Mesenchymal stem cell (in vitro differentiated cells and primary cell): ENCODE measurements at regions not wholly inside any gene's neighbourhood (a gene's known extent, or its start where the extent isn't known, plus 50 kb on each side); places are given as distances from the start of the nearest gene placed in this dataset.

ENCODE experiments used
- DNase-seq: peaks from one replicate; pipeline ENCODE4 v3.0.0-alpha.2; 2013
- H2AFZ ChIP-seq: one replicate; pipeline ENCODE4 v1.6.1; 2013; ENCODE audit warnings: low read depth, mild to moderate bottlenecking, control low read depth, inconsistent platforms, low read length, moderate library complexity
- H2AK5ac ChIP-seq: 2 replicates; pipeline ENCODE4 v1.6.1; 2013; ENCODE audit warnings: low read length, moderate library complexity, mild to moderate bottlenecking, inconsistent platforms; ENCODE audit not compliant: severe bottlenecking
- H2BK120ac ChIP-seq: one replicate; pipeline ENCODE4 v1.6.1; 2013; ENCODE audit warnings: low read depth, mild to moderate bottlenecking, inconsistent platforms, low read length, moderate library complexity
- H2BK12ac ChIP-seq, 2 experiments: one replicate each; pipeline ENCODE4 v1.6.1; 2013; ENCODE audit warnings: inconsistent platforms in 2 of 2, low read length in 2 of 2, mild to moderate bottlenecking in 2 of 2, moderate library complexity in 2 of 2, control low read depth in 1 of 2
- H2BK15ac ChIP-seq: one replicate; pipeline ENCODE4 v1.6.1; 2013; ENCODE audit warnings: mild to moderate bottlenecking, low read depth, inconsistent platforms; ENCODE audit not compliant: poor library complexity, severe bottlenecking
- H2BK5ac ChIP-seq: 2 replicates; pipeline ENCODE4 v1.6.1; 2013; ENCODE audit warnings: low read depth, mild to moderate bottlenecking, low read length, control low read depth, inconsistent platforms; ENCODE audit not compliant: poor library complexity, severe bottlenecking
- H3K14ac ChIP-seq, 2 experiments: one replicate each; pipeline ENCODE4 v1.6.1; 2013; ENCODE audit warnings: inconsistent platforms in 2 of 2, low read length in 2 of 2, control low read depth in 1 of 2, mild to moderate bottlenecking in 1 of 2, moderate library complexity in 1 of 2
- H3K18ac ChIP-seq, 2 experiments: one replicate each; pipeline ENCODE4 v1.6.1; 2013; ENCODE audit warnings: inconsistent platforms in 2 of 2, low read length in 2 of 2, control low read depth in 1 of 2, low read depth in 1 of 2, mild to moderate bottlenecking in 1 of 2
- H3K23ac ChIP-seq, 2 experiments: one replicate each; pipeline ENCODE4 v1.6.1; 2013; ENCODE audit warnings: inconsistent platforms in 2 of 2, low read length in 2 of 2, mild to moderate bottlenecking in 2 of 2, moderate library complexity in 2 of 2, control low read depth in 1 of 2
- H3K27ac ChIP-seq: 2 replicates; pipeline ENCODE4 v1.5.1; 2013; ENCODE audit warnings: mild to moderate bottlenecking, moderate library complexity, low read length, control low read depth, inconsistent platforms; ENCODE audit not compliant: poor library complexity, severe bottlenecking
- H3K27me3 ChIP-seq, 2 experiments: 2 replicates each; pipeline versions ENCODE4 v1.6.1 to v1.7.0; 2013; ENCODE audit warnings: low read length in 2 of 2, mild to moderate bottlenecking in 2 of 2, moderate library complexity in 2 of 2, control low read depth in 1 of 2, inconsistent platforms in 1 of 2; ENCODE audit not compliant: control insufficient read depth in 1 of 2, insufficient read depth in 1 of 2
- H3K36me3 ChIP-seq, 2 experiments: 2 replicates each; pipeline versions ENCODE4 v1.6.1 to v1.7.0; 2013; ENCODE audit warnings: low read length in 2 of 2, control low read depth in 1 of 2, inconsistent platforms in 1 of 2, low read depth in 1 of 2, mild to moderate bottlenecking in 1 of 2; ENCODE audit not compliant: insufficient read depth in 2 of 2, control insufficient read depth in 1 of 2
- H3K4ac ChIP-seq, 2 experiments: one replicate each; pipeline ENCODE4 v1.6.1; 2013; ENCODE audit warnings: inconsistent platforms in 2 of 2, low read length in 2 of 2, mild to moderate bottlenecking in 2 of 2, moderate library complexity in 2 of 2, control low read depth in 1 of 2, low read depth in 1 of 2
- H3K4me1 ChIP-seq: 2 replicates; pipeline ENCODE4 v1.6.1; 2013; ENCODE audit warnings: low read depth, low read length, control low read depth; ENCODE audit not compliant: control insufficient read depth, insufficient read depth
- H3K4me2 ChIP-seq: 2 replicates; pipeline ENCODE4 v1.6.1; 2013; ENCODE audit warnings: low read length, mild to moderate bottlenecking, inconsistent platforms; ENCODE audit not compliant: poor library complexity, severe bottlenecking
- H3K4me3 ChIP-seq, 2 experiments: 2 replicates each; pipeline versions ENCODE4 v1.5.1 to v1.7.0; 2013; ENCODE audit warnings: low read length in 2 of 2, mild to moderate bottlenecking in 2 of 2, control low read depth in 1 of 2, low read depth in 1 of 2; ENCODE audit not compliant: insufficient read depth in 1 of 2
- H3K79me1 ChIP-seq: replicated peaks from 2 replicates; pipeline ENCODE4 v1.6.1; 2013; ENCODE audit warnings: mild to moderate bottlenecking, control low read depth, low read length, inconsistent platforms; ENCODE audit not compliant: poor library complexity, severe bottlenecking
- H3K9ac ChIP-seq: 2 replicates; pipeline ENCODE4 v1.7.0; 2013; ENCODE audit warnings: mild to moderate bottlenecking, low read length, moderate library complexity
- H3K9me3 ChIP-seq: 2 replicates; pipeline ENCODE4 v1.7.0; 2013; ENCODE audit warnings: mild to moderate bottlenecking, low read length; ENCODE audit not compliant: control insufficient read depth
- H4K8ac ChIP-seq: one replicate; pipeline ENCODE4 v1.6.1; 2013; ENCODE audit warnings: inconsistent platforms, mild to moderate bottlenecking, low read length, moderate library complexity
- H4K91ac ChIP-seq: one replicate; pipeline ENCODE4 v1.6.1; 2013; ENCODE audit warnings: mild to moderate bottlenecking, low read length, inconsistent platforms
- WGBS: methylation state at CpG from one replicate; pipeline ENCODE4 v1.1.7; 2013; ENCODE audit warnings: mixed read lengths; 5-methylcytosine and 5-hydroxymethylcytosine counted together

- Histone ChIP-seq H4K8ac (no peak overlapping the region), H3K36me3 (no peaks in the 10 kb centered on the region), H3K4me1 (no peaks in the 10 kb centered on the region), H2BK120ac (no peak overlapping the region), H3K18ac (no peak overlapping the region), H2BK15ac (no peak overlapping the region), H2BK12ac (no peak overlapping the region), H3K23ac (no peak overlapping the region), H3K4me3 (no peak overlapping the region), H2BK5ac (no peak overlapping the region), H3K4me2 (no peak overlapping the region), H3K27ac (no peak overlapping the region), H3K9me3 (peaks cover 4% of the 10 kb centered on the region), H3K9ac (no peak overlapping the region), H3K27me3 (no peaks in the 10 kb centered on the region), H3K4ac (no peak overlapping the region), H2AK5ac (no peak overlapping the region), H2AFZ (no peak overlapping the region), H3K14ac (no peak overlapping the region), H4K91ac (no peak overlapping the region), H3K79me1 (no peaks in the 10 kb centered on the region)
- WGBS = 69% methylated on average over 3 of the region's 3 CpGs
- no peak for DNase-seq
These were observed 226.0 kb downstream of the DCDC2C start for GRCh38 chr2:3929374-3929773.

DNA sequence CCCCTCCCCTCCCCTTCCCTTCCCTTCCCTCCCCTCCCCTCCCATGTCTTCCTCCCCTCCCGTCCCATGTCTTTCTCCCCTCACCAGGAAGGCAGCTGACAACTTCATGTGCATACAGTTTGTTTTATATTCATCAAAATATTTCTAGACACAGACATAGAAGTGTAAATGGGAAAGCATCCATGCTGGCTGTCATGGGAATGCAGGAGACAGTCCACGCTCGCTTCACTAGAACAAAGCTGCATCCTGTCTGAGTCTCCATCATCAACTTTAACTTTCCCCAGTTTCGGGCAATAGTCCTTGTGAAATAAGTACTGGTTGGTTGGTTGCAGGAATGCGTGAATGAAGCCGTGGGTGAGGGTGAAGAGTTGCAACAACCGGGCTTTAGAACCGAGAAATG lies 226.9 kb downstream of the DCDC2C start:
- no peak overlapping the region for H3K23ac ChIP-seq
- H3K9me3 ChIP-seq = peaks cover 4% of the 10 kb centered on the region
- H2BK15ac ChIP-seq = no peak overlapping the region
- no peak overlapping the region for H3K4me3 ChIP-seq
- no peak overlapping the region for H2BK120ac ChIP-seq
- H4K8ac ChIP-seq = no peak overlapping the region
- H3K79me1 ChIP-seq = no peaks in the 10 kb centered on the region
- DNase-seq = no peak
- H3K18ac ChIP-seq = no peak overlapping the region
- H3K4ac ChIP-seq = no peak overlapping the region
- no peak overlapping the region for H2BK5ac ChIP-seq
- no peaks in the 10 kb centered on the region for H3K36me3 ChIP-seq
- H3K4me1 ChIP-seq = no peaks in the 10 kb centered on the region
- no peak overlapping the region for H2AK5ac ChIP-seq
- no peak overlapping the region for H3K9ac ChIP-seq
- 59% methylated on average over 5 of the region's 8 CpGs for WGBS
- no peak overlapping the region for H4K91ac ChIP-seq
- no peak overlapping the region for H3K27ac ChIP-seq
- no peaks in the 10 kb centered on the region for H3K27me3 ChIP-seq
- no peak overlapping the region for H3K4me2 ChIP-seq
- no peak overlapping the region for H2AFZ ChIP-seq
- H3K14ac ChIP-seq = no peak overlapping the region
- H2BK12ac ChIP-seq = no peak overlapping the region

DNA sequence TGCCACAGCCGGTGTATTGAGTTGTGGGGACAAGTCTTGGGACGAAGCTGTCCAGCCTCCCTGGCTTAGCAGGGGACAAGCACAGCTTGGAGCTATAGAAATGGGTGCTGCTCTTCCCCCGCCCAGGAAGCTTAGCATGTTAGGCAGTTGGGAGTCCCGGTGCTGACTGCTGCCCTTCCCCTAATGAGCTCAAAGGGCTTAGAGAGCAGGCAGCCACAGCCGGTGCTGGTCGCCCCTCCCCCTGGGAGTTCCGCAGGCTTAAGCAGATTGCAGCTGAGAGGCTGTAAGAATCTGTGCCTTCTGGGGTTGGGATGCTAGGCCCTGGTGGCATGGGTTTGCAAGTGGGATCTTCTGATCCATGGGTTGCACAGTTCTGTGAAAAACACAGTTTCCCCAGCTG lies 237.3 kb downstream of the DCDC2C start:
- Histone ChIP-seq H3K4me1 (no peaks in the 10 kb centered on the region), H3K9ac (no peak overlapping the region), H3K79me1 (no peaks in the 10 kb centered on the region), H2BK15ac (no peak overlapping the region), H3K4me2 (no peak overlapping the region), H3K36me3 (peaks cover 0 to 3% of the 10 kb centered on the region in 2 experiments), H3K18ac (no peak overlapping the region), H3K23ac (no peak overlapping the region), H3K9me3 (no peaks in the 10 kb centered on the region), H3K27me3 (no peaks in the 10 kb centered on the region), H2BK120ac (no peak overlapping the region), H2BK12ac (no peak overlapping the region), H2AK5ac (no peak overlapping the region), H3K27ac (no peak overlapping the region), H2BK5ac (no peak overlapping the region), H3K4me3 (no peak overlapping the region), H4K8ac (no peak overlapping the region), H3K14ac (no peak overlapping the region), H2AFZ (no peak overlapping the region), H4K91ac (no peak overlapping the region), H3K4ac (no peak overlapping the region)
- WGBS = 62% methylated on average over 7 of the region's 7 CpGs
- DNase-seq = no peak

DNA sequence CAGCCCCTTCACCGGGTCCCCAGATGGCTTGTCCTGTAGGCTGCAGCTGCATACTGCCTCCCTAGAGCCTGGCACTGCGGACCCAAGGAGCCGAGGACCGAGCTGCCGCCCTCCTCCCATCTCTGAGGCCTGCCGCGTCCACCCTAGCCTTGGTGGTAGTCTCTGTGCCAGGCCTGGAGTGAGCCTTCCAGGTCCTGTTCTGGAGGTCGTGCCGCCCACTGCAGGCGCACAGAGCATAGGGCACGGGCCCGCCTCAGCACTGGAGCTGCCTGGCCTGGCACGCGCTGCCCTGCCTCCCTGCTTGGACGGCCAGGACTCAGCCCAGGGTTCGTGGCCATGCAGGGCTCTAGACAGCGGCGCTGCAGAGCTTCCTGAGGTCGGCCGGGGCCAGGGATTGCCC lies 239.5 kb downstream of the DCDC2C start:
- H3K23ac ChIP-seq = no peak overlapping the region
- no peak overlapping the region for H2BK15ac ChIP-seq
- 85% methylated on average over 20 of the region's 20 CpGs for WGBS
- no peak overlapping the region for H3K4ac ChIP-seq
- H3K18ac ChIP-seq = no peak overlapping the region
- H3K4me1 ChIP-seq = no peaks in the 10 kb centered on the region
- no peak overlapping the region for H2AK5ac ChIP-seq
- H3K79me1 ChIP-seq = no peaks in the 10 kb centered on the region
- no peak overlapping the region for H3K4me2 ChIP-seq
- H3K14ac ChIP-seq = no peak overlapping the region
- no peak overlapping the region for H3K4me3 ChIP-seq
- H3K9ac ChIP-seq = no peak overlapping the region
- no peak overlapping the region for H3K27ac ChIP-seq
- H4K91ac ChIP-seq = no peak overlapping the region
- H3K27me3 ChIP-seq = no peaks in the 10 kb centered on the region
- no peak overlapping the region for H2BK12ac ChIP-seq
- no peak overlapping the region for H2BK120ac ChIP-seq
- H2AFZ ChIP-seq = no peak overlapping the region
- no peaks in the 10 kb centered on the region for H3K9me3 ChIP-seq
- no peak overlapping the region for H4K8ac ChIP-seq
- no peak for DNase-seq
- peaks cover 0 to 3% of the 10 kb centered on the region in 2 experiments for H3K36me3 ChIP-seq
- no peak overlapping the region for H2BK5ac ChIP-seq
